ENCODE measurements at regions not wholly inside any gene's neighbourhood (a gene's known extent, or its start where the extent isn't known, plus 50 kb on each side); places are given as distances from the start of the nearest gene placed in this dataset.

GRCh38 chr5:117889596-117889995 is 1098.8 kb downstream of the DTWD2 start:
- TF ChIP-seq EP300 (IDR thresholded peaks at IDR 0.05) (no peak), CTCF (IDR thresholded peaks at IDR 0.05) (no peak), POLR2AphosphoS5 (IDR thresholded peaks at IDR 0.05) (no peak)
